ENCODE measurements at regions not wholly inside any gene's neighbourhood (a gene's known extent, or its start where the extent isn't known, plus 50 kb on each side); places are given as distances from the start of the nearest gene placed in this dataset.

DNA sequence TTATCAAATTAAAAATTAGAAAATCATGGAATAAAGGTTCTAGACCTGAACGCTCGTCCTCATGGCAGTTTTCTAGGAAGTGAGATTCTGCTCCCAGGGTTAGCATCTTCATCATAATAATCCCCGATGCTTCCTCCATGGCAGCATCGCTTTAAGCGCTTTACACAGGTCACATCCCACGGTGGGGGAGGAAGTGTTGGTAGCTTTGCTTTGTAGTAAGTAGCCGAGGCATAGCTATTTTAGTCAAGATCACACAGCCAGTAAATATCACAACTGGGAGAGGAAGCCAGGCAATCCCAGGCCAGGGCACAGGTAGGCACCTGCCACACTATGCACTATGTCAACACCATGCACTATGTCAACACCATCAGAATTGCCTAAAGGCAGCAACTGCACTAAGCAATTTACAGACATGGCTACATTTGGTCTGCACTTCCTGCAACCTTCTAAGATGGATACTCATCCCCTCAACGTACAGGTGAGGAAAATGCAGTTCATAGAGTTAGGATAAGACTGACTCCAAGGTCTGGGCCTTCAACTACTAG is 205.5 kb downstream of the FBXO15 start:
- H3K27ac ChIP-seq = no peak overlapping the region
- TF ChIP-seq ZFX (IDR thresholded peaks at IDR 0.05; ENCODE audit: borderline replicate concordance) = no peak
- TF ChIP-seq, protein P1, sequence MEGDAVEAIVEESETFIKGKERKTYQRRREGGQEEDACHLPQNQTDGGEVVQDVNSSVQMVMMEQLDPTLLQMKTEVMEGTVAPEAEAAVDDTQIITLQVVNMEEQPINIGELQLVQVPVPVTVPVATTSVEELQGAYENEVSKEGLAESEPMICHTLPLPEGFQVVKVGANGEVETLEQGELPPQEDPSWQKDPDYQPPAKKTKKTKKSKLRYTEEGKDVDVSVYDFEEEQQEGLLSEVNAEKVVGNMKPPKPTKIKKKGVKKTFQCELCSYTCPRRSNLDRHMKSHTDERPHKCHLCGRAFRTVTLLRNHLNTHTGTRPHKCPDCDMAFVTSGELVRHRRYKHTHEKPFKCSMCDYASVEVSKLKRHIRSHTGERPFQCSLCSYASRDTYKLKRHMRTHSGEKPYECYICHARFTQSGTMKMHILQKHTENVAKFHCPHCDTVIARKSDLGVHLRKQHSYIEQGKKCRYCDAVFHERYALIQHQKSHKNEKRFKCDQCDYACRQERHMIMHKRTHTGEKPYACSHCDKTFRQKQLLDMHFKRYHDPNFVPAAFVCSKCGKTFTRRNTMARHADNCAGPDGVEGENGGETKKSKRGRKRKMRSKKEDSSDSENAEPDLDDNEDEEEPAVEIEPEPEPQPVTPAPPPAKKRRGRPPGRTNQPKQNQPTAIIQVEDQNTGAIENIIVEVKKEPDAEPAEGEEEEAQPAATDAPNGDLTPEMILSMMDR (IDR thresholded peaks at IDR 0.05) = no peak

DNA sequence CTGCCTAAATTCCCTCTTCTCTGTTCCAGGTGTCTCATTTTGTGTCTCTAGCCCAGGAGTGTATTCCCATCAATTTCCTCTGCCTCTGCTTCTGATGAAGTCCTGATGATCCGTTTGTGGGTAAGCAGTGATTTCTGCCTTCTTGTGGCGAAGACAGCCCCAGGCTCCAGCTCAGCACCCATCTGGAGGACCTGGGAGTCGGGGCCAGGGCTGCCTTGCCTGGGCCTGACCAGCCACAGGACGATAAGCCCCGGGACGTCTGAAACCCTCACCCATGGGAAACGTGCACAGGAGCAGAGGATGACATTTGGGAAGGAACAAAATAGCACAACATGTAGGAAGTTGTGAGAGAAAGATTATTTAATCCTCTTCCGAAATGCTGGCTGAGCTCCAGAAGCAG is 206.9 kb downstream of the FBXO15 start:
- no peak for TF ChIP-seq ZFX (IDR thresholded peaks at IDR 0.05; ENCODE audit: borderline replicate concordance)
- TF ChIP-seq, protein P1 (IDR thresholded peaks at IDR 0.05) = no peak

DNA sequence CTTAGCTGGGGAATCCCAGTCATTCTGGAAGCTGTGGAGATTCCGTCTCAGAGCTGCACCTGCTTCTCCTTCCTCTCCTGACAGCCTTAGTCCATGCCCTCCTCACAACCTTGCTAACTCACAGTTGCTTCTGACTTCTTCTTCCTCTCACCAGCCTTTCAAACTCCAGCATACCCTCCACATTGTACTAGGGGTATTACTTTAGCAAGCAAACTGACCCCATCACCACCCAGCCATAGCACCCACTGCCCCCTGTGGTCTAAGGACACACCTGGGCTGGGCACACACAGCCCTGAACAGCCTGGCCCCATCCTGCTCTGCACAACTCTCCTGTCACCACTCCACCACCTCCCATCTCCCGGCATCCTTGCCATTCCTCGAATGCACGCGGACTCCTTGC is 208.2 kb downstream of the FBXO15 start:
- no peak overlapping the region for H3K27ac ChIP-seq
- TF ChIP-seq, protein P1 (IDR thresholded peaks at IDR 0.05) = no peak
- no peak for TF ChIP-seq ZFX (IDR thresholded peaks at IDR 0.05; ENCODE audit: borderline replicate concordance)

More for the DNA sequence above, 206.9 kb downstream of the FBXO15 start:
- no peak overlapping the region for H3K27ac ChIP-seq

DNA sequence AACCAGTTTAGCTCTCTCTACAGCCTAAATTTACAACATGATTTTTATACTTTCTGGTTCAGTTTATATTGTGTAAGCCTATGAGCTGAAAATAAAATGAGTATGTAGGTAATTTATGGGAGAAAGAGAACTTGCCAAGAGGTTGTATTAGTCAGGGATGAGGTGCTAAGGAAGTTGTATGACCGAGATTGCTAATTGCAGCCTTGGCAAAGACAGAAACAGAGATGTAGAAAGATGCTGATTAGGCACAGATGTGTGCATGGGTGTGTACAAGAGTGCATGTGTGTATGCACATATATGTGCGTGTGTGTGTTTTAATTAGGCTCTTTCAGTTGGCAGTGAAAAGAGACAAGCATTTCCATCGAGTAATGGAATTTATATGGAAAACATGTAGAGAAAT is 213.9 kb downstream of the FBXO15 start:
- TF ChIP-seq, protein P1 (IDR thresholded peaks at IDR 0.05) = no peak
- no peak for TF ChIP-seq ZFX (IDR thresholded peaks at IDR 0.05; ENCODE audit: borderline replicate concordance)
- H3K27ac ChIP-seq = no peak overlapping the region

DNA sequence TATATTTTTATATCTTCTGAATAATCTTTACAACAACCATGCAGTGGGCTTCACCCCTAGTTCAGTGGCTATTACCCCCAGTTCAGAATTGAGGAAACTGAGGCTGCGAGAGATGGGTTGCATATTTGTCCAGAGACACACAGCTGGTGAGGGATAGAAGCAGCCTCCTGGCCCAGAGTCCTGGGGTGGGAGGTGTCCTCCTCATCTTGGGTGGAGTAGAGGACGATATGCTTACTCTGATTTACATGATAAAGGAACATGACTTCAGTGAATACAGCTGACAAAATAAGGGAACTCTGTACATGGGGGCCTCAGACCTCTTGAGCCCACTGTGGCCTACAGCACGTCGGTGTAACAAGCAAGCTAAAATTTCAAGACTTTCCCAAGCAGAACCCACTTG is 214.7 kb downstream of the FBXO15 start:
- no peak overlapping the region for H3K27ac ChIP-seq
- TF ChIP-seq ZFX (IDR thresholded peaks at IDR 0.05; ENCODE audit: borderline replicate concordance) = no peak
- TF ChIP-seq, protein P1 (IDR thresholded peaks at IDR 0.05) = no peak

DNA sequence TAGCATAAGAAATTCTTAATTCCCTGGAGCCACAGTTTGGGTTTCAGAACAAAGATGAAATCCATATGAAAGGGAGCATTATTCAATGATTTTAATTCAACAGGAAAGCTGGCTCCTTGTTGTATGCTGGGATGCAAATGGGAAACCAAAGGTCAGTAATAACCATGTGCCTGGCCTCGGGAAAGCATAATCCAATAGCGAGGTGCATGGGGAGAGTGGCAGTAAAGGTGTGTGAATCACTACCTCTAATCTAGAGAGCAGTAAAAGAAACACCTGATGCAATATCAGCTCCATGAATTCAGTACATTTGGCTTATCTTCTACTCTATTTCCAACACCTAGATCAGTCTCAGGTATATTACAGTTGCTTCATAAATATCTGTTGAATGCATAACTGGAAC is 220.1 kb downstream of the FBXO15 start:
- no peak overlapping the region for H3K27ac ChIP-seq
- TF ChIP-seq, protein P1 (IDR thresholded peaks at IDR 0.05) = no peak
- TF ChIP-seq ZFX (IDR thresholded peaks at IDR 0.05; ENCODE audit: borderline replicate concordance) = no peak

DNA sequence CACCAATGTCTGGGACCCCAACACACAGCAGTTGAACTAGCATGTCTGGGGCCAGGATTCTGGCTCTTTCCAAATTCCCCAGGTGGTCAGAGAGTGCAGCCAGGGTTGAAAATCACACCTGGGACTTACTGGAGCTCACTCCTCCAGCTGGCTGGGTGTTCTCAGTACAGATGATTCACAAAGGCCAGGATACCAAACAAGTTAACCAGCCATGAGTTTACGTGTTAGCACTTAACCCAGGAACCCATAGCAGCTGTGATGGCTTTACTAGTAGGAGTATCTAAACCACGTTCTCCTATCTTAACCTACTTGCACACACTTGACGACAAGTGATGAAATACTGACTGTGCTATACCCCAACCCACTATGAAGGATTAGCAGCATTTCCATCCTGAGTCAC is 222.8 kb downstream of the FBXO15 start:
- no peak for TF ChIP-seq ZFX (IDR thresholded peaks at IDR 0.05; ENCODE audit: borderline replicate concordance)
- TF ChIP-seq, protein P1 (IDR thresholded peaks at IDR 0.05) = no peak
- no peak overlapping the region for H3K27ac ChIP-seq

All from 22Rv1 (cell line).